Panc1 (cell line): ENCODE measurements at regions not wholly inside any gene's neighbourhood (a gene's known extent, or its start where the extent isn't known, plus 50 kb on each side); places are given as distances from the start of the nearest gene placed in this dataset.

ENCODE experiments used
- ATAC-seq: fragments of 200-7000 bp; cut with Tn5 transposase; 2 replicates; pipeline ENCODE4 v1.9.1; 2020; ENCODE audit warnings: mild to moderate bottlenecking, moderate library complexity
- BruUV-seq: library from RNA; stranded (reverse); fragments of 400-500 nt; replicated peaks from 2 replicates; lab custom pipeline; 2021; lab: Mats Ljungman, UMichigan
- CTCF ChIA-PET: fragments of 300-600 bp; sonication (Branson Sonifier 250); formaldehyde crosslinking; loops from one replicate; lab custom pipeline; 2022; ENCODE audit warnings: antibody characterized with exemption; lab: Charles Lee
- POLR2A ChIA-PET: fragments of 300-600 bp; sonication (Branson Sonifier 250); formaldehyde crosslinking; loops from one replicate; lab custom pipeline; 2022; ENCODE audit warnings: antibody characterized with exemption; lab: Charles Lee
- DNase-seq: peaks from one replicate; pipeline ENCODE4 v3.0.0-alpha.2; 2010; ENCODE audit warnings: low read depth, low spot score
- H3K27ac ChIP-seq: 2 replicates; pipeline ENCODE4 v1.5.1; 2011; ENCODE audit warnings: mild to moderate bottlenecking, low read length, inconsistent platforms
- H3K27me3 ChIP-seq: fragments of 200-500 bp; sonication (Bioruptor generic); 2 replicates; pipeline ENCODE4 v1.6.0; 2014; ENCODE audit warnings: low read length, inconsistent platforms; ENCODE audit not compliant: control insufficient read depth, insufficient read depth
- H3K36me3 ChIP-seq: fragments of 200-500 bp; sonication (Bioruptor generic); 2 replicates; pipeline ENCODE4 v1.5.1; 2014; ENCODE audit warnings: inconsistent platforms, mild to moderate bottlenecking, low read length, moderate library complexity; ENCODE audit not compliant: control insufficient read depth, insufficient read depth
- H3K4me1 ChIP-seq: 2 replicates; pipeline ENCODE4 v1.5.1; 2011; ENCODE audit warnings: inconsistent platforms, mild to moderate bottlenecking, low read length, moderate library complexity; ENCODE audit not compliant: control insufficient read depth, insufficient read depth
- H3K4me3 ChIP-seq, 2 experiments: 2 replicates each; pipeline ENCODE4 v1.5.1; 2011 to 2012; ENCODE audit warnings: low read depth in 2 of 2, low read length in 2 of 2, mild to moderate bottlenecking in 2 of 2, inconsistent platforms in 1 of 2, moderate library complexity in 1 of 2
- H3K9me3 ChIP-seq: fragments of 200-500 bp; sonication (Bioruptor generic); 2 replicates; pipeline ENCODE4 v1.5.1; 2014; ENCODE audit warnings: low read depth, mild to moderate bottlenecking, inconsistent platforms, low read length, moderate library complexity; ENCODE audit not compliant: control insufficient read depth, insufficient read depth
- CTCF ChIP-seq: fragments of 450-650 bp; IDR thresholded peaks from 2 replicates; pipeline ENCODE4 v1.5.1; 2017; ENCODE audit warnings: mild to moderate bottlenecking
- POLR2AphosphoS5 ChIP-seq: IDR thresholded peaks from 2 replicates; pipeline ENCODE4 v1.6.1; 2012; ENCODE audit warnings: mild to moderate bottlenecking, low read depth, low read length, moderate library complexity
- SIN3A ChIP-seq: IDR thresholded peaks from 2 replicates; pipeline ENCODE4 v1.6.1; 2012; ENCODE audit warnings: low read depth, mild to moderate bottlenecking, low read length, moderate library complexity, borderline replicate concordance; ENCODE audit not compliant: insufficient read depth
- TCF7L2 ChIP-seq: IDR thresholded peaks from 2 replicates; pipeline ENCODE4 v1.6.1; 2011; ENCODE audit warnings: mild to moderate bottlenecking, low read depth, low read length, inconsistent platforms
- in situ Hi-C: cut with HindIII; loops from 2 replicates; pipeline ENCODE4 v1.10.0; 2016; ENCODE audit warnings: low sequenced_read_pairs, low pct_unique_long_range_greater_than_20kb
- intact Hi-C: fragments of 100-400 bp; cut with micrococcal nuclease; formaldehyde crosslinking; loops from one replicate; pipeline ENCODE4 v1.10.0; 2022; ENCODE audit not compliant: unreplicated experiment
- TF ChIP-seq, protein P1 (sequence below), 2 experiments: IDR thresholded peaks; 2 replicates each; pipeline ENCODE4 v1.6.1; 2011 to 2012; ENCODE audit warnings: low read depth in 2 of 2, control low read depth in 1 of 2, low read length in 1 of 2, mild to moderate bottlenecking in 1 of 2, moderate library complexity in 1 of 2; ENCODE audit not compliant: insufficient read depth in 1 of 2

- in situ Hi-C loops (no loop called here), intact Hi-C loops (no loop called here)
- Histone ChIP-seq H3K9me3 (no peaks in the 10 kb centered on the region), H3K36me3 (no peaks in the 10 kb centered on the region), H3K27me3 (no peaks in the 10 kb centered on the region), H3K4me1 (no peaks in the 10 kb centered on the region), H3K27ac (no peak overlapping the region), H3K4me3 (no peak overlapping the region)
- CTCF ChIA-PET = no interaction called here
- DNase-seq (no peak), ATAC-seq (no peak)
- TF ChIP-seq TCF7L2 (no peak), POLR2AphosphoS5 (no peak), CTCF (no peak), SIN3A (no peak)
- TF ChIP-seq, protein P1, sequence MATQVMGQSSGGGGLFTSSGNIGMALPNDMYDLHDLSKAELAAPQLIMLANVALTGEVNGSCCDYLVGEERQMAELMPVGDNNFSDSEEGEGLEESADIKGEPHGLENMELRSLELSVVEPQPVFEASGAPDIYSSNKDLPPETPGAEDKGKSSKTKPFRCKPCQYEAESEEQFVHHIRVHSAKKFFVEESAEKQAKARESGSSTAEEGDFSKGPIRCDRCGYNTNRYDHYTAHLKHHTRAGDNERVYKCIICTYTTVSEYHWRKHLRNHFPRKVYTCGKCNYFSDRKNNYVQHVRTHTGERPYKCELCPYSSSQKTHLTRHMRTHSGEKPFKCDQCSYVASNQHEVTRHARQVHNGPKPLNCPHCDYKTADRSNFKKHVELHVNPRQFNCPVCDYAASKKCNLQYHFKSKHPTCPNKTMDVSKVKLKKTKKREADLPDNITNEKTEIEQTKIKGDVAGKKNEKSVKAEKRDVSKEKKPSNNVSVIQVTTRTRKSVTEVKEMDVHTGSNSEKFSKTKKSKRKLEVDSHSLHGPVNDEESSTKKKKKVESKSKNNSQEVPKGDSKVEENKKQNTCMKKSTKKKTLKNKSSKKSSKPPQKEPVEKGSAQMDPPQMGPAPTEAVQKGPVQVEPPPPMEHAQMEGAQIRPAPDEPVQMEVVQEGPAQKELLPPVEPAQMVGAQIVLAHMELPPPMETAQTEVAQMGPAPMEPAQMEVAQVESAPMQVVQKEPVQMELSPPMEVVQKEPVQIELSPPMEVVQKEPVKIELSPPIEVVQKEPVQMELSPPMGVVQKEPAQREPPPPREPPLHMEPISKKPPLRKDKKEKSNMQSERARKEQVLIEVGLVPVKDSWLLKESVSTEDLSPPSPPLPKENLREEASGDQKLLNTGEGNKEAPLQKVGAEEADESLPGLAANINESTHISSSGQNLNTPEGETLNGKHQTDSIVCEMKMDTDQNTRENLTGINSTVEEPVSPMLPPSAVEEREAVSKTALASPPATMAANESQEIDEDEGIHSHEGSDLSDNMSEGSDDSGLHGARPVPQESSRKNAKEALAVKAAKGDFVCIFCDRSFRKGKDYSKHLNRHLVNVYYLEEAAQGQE (IDR thresholded peaks at IDR 0.05; ENCODE audit: insufficient read depth in 1 of 2, low read depth in 2 of 2, low read length in 1 of 2) = no peak
- BruUV-seq = no TSS peak
- POLR2A ChIA-PET = no interaction called here
These were observed 462.9 kb downstream of the PREX1 start for GRCh38 chr20:48364688-48365421.

GRCh38 chr20:48364055-48364454 lies 463.7 kb downstream of the PREX1 start:
- ChIA-PET CTCF (no interaction called here), POLR2A (no interaction called here)
- Histone ChIP-seq H3K9me3 (no peaks in the 10 kb centered on the region), H3K36me3 (no peaks in the 10 kb centered on the region), H3K27ac (no peak overlapping the region), H3K4me3 (no peak overlapping the region), H3K27me3 (no peaks in the 10 kb centered on the region), H3K4me1 (no peaks in the 10 kb centered on the region)
- in situ Hi-C loops = no loop called here
- DNase-seq = no peak
- intact Hi-C loops = no loop called here
- TF ChIP-seq SIN3A (no peak), TCF7L2 (no peak), CTCF (no peak), POLR2AphosphoS5 (no peak)
- TF ChIP-seq, protein P1 (IDR thresholded peaks at IDR 0.05; ENCODE audit: insufficient read depth in 1 of 2, low read depth in 2 of 2, low read length in 1 of 2) = no peak
- no peak for ATAC-seq
- BruUV-seq = no TSS peak
